ENCODE measurements at regions not wholly inside any gene's neighbourhood (a gene's known extent, or its start where the extent isn't known, plus 50 kb on each side); places are given as distances from the start of the nearest gene placed in this dataset.

- TF ChIP-seq, protein P1, sequence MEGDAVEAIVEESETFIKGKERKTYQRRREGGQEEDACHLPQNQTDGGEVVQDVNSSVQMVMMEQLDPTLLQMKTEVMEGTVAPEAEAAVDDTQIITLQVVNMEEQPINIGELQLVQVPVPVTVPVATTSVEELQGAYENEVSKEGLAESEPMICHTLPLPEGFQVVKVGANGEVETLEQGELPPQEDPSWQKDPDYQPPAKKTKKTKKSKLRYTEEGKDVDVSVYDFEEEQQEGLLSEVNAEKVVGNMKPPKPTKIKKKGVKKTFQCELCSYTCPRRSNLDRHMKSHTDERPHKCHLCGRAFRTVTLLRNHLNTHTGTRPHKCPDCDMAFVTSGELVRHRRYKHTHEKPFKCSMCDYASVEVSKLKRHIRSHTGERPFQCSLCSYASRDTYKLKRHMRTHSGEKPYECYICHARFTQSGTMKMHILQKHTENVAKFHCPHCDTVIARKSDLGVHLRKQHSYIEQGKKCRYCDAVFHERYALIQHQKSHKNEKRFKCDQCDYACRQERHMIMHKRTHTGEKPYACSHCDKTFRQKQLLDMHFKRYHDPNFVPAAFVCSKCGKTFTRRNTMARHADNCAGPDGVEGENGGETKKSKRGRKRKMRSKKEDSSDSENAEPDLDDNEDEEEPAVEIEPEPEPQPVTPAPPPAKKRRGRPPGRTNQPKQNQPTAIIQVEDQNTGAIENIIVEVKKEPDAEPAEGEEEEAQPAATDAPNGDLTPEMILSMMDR (conservative IDR thresholded peaks at IDR 0.05) = no peak
- no peak for TF ChIP-seq EZH2 (IDR thresholded peaks at IDR 0.05; ENCODE audit: low read depth)
These were observed 122.3 kb downstream of the HAUS1 start for GRCh38 chr18:46226461-46226860.
